Inferior parietal cortex (tissue), 1 donor: ENCODE measurements at regions not wholly inside any gene's neighbourhood (a gene's known extent, or its start where the extent isn't known, plus 50 kb on each side); places are given as distances from the start of the nearest gene placed in this dataset.

ENCODE experiments used
- DNase-seq: peaks from one replicate; pipeline ENCODE4 v3.0.0-alpha.2; 2016; ENCODE audit errors: extremely low spot score

DNA sequence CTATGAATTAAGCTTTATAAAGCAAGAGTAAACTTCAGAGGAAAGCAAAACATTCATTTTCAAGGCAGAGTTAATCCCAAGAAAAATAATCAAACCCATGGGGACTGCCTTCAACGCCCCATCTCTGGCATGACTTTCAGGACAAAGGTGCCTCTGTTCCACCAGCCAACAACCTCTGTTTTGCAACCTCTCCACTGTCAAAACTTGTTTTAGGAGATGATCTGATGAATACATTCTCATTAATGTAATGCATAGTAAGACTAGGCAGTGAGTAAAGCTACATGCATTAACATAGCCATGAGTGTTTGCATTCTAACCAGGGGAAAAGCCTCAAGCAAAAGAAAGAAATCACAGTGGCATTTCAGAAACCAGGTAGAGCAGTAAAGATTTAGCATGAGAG is 357.0 kb downstream of the FBXO15 start:
- DNase-seq, result no peak

DNA sequence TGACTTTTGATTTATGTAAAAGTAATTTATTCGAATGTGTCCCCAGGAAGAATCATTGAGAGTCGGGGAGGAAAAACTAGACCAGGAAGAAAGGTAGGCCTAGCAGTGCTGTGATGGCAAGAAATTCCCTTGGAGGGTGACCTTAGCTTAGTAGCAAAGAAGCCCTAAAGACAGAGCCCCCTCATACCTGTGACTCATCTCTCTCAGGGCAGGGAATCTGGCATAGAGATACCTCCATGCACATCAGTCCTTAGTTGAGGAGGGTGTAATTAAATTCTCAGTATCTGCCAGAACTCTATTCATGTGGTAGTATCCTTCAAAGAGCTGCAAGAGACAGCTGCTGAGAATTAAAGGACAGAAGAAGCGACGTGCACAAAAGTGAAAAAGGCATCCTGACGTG is 360.3 kb downstream of the FBXO15 start:
- DNase-seq, result no peak

DNA sequence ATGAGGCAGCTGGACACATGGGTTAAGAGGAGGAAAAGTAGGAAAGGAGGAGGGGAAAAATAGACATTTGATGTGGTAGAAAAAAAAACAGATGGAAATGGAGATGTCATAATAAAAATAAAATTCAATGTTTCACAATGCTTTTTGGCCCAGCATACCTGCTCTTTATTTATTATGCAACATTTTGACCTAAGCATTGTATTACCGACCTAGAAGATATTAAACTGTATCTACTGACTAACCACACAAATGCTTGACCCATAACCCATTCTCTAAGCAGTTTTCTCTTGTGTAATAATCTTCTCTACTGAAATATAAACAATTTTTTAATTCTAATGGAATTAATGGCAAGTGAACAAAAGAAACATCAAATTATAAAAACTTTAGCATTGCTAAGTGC is 362.3 kb downstream of the FBXO15 start:
- DNase-seq, result no peak

DNA sequence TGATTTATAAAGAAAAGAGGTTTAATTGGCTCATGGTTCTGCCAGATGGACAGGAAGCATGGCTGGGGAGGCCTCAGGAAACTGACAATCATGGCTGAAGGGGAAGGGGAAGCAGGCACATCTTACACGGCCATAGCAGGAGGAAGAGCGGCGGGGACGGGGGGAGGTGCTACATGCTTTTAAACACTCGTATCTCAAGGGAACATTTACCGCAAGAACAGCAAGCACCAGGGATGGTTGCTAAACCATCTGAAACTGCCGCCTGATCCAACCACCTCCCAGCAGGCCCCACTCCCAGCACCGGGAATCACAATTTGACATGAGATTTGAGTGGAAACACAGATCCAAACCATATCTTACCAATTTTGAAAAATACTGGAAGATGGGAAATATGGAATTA is 362.8 kb downstream of the FBXO15 start:
- DNase-seq, result no peak

DNA sequence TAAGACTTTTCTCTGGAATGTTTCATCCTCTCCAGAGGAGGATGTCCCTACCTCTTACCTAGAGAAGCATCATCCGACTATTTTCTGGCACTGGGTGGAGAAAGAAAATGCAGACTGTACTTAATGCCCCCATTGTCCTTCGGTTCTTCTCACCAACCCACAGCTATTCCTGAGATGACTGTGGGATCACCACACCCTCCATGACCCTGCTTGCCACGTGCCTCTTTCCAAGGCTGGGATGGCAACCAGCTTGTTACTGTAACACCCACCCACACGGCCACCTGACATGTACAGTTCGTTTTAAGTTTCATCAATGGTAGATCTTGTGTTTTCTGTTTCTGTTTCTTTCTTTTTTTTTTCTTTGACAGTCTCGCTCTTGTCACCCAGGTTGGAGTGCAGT is 365.2 kb downstream of the FBXO15 start:
- DNase-seq, result no peak

DNA sequence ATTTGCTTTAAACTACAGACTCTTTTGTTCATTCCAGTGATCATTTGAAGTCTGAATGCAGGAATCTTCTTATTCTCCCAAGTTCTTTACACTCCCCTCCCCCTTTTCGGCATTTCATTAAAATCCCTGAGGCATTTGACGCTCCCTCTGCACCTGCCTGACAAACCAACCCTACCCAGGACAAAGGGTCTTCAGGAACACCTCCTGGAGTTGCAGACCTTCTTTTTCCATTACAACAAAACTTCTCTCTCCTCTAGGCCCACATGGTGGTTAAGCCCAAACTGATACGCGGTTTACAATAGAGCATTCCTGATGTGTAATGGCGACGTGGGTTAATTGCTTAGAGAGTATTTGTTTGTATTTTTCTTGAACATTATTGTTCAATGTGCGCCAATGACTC is 367.4 kb downstream of the FBXO15 start:
- DNase-seq, result no peak

DNA sequence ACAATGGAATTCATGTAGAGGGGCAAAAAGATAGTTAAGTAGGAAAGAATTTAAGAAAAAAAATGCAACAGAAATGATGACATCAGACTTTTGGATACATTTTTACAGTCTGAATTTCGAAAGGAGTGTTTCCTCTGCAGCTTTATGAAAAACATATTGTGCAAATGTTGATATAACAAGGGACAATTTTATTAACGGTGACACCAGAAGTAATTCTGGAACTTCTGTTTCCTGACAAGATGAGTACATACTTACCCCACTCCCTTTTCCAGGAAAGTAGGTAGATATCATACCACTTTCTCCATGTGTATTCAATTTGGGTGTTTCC is 369.6 kb downstream of the FBXO15 start:
- DNase-seq, result no peak

DNA sequence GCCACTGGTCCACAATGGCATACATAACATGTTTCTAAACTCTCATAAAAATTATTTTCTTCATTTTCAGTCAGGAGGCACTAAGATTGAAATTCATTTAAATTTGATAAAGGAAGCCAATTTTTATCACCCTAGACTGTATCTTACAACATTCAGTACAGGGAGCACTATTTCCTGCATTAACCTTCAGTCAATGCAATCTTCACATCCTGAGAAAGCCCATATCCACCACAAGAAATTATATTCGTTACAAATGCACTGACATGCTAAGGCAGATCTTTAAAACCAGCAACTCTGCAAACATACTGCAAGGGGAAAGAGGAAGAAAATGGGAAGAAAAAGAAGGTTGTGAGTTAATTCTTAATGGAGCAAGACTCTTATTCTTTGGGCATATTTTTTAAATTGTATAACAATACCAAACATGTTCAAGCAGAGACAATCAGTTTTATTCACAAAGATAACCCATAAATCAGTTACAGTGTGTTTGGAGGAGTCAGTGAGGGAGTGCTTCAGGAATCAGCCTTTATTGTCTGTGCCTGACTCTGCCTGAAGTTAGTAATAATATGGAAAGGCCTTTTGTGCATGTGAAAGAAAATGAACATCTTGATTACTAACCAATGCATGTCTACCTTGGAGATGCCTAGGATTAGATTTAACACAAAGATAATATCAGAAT is 370.1 kb downstream of the FBXO15 start:
- no peak for DNase-seq

DNA sequence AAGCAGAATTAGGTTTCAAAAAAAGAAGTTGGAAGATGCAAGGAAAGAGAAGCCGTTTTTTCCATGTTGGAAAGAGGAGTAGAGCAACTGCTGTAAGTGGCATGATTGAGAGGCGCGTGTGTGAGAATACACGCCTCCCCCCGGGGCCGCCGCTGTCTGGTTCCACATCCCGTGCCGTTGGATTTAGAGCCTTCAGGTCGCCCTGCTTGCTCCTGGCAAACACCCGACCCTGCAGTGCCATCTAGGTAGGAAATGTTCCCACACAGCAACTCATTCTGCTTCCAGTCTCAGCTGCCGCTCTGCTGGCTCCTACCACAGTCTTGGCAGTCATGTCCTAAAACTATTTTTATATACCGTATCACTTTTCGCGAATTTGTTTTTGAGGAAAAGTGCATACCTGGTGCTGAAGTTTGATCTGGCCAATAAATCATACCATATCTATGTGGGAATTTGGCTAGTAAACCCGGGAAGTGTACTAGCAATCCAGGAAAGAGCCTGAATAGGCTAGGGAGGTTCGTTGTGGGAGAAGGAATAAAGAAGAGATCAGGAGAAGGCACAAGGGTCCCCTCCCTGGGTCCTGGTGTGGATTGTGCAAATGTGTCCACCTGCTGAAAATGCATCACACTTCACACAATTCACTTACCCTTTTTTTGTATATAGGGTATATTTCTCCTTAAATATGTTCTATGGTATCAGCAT is 372.7 kb downstream of the FBXO15 start:
- DNase-seq, result peak; percentile 20

DNA sequence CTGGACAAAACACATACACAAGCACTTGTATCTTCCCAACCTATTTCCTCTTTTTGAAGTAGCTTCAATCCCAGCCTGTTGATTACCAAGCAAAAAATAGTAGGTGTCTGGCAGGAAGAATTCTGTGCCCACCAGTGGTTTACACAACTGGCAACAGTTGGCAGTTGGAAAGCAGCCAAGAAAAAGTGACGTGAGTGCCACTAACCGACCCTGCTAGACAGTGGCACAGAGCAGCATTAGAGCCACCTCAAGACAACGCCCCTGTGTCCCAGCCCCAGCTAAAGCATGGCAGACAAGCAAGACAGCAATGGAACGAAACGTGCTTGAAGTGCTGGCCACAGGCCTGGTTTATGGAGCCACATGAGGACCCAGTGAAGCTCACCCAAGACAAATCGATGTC is 379.6 kb downstream of the FBXO15 start:
- DNase-seq, result no peak

DNA sequence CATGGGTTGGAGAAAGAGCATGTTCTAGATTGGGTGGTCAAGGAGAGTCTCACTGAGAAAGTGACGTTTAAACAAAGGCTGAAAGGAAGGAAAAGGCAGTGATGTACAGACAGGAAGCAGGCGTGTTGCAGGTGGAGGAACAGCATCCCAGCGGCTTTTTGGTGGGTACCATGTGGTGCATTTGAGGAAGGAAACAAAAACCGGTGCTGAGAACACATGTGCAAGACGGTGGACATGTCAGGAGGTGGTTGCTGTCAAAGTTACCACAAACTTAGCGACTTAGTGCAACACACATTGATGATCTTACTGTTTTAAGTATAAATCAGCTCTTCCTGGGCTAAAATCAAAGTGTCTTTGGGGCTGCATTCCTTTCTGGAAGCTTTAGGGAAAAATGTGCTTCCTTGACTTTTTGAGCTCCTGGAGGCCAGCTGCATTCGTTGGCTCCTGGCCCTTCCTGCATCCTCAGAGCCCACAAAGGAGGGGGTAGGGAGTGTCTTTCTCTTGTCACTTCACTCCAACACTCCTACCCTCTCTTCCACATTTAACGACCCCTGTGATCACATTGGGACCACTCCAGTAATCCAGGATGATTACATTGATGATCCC is 380.6 kb downstream of the FBXO15 start:
- DNase-seq, result no peak

DNA sequence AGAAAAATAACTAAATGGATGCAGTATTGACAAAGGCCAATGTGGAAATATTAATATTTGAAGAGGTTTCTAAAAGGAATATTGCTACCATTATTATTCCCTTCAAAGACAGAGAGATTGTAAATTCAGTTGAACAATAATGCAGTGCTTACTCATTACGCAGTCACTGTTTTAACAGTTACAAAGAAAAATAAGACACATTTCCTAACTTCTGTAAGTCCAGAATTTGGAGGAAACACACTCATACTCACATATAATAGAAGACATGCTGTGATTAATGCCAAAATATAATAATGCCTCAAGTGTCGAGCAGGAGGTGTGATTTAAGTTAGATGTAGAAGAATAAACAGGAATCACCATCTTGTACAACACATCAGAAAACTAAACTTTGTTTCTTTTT is 389.2 kb downstream of the FBXO15 start:
- no peak for DNase-seq

DNA sequence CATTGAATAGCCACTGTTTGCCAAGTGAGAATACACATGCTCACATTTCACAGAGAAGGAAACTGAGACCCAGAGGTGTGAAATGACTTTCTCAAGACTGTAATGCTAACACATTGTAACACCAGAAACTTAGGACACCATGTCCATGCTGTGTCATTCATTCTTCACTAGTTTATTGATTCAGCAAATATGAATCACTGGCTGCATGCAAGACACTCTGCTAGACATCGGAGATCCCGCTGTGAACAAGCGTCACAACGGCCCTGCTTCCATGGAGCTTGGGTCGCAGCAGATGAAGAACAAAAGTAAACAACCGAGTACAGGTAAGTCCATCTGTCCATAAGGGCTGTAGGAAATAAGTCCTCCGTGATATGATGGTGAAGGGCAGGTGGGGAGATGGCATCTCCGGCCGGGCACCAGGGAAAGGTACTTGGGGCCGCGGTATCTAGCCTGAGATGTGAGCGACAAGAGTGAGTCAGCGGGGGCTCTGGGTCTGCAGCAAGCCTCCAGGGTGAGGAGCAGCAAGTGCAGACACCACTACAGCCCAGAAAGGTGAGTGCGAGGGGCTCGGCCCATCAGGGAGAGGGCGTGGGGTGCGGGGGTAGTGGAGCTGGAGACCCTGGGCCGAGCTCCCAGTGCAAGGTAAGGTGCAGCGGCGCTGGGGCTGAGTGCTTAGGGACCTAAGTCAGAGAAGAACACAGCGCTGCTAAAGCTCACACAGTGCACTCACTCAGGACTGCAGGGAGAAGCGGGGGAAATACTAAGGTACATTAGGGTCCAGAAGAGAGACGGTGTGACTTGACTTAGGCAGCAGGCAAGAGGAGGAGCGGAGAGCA is 391.2 kb downstream of the FBXO15 start:
- no peak for DNase-seq

DNA sequence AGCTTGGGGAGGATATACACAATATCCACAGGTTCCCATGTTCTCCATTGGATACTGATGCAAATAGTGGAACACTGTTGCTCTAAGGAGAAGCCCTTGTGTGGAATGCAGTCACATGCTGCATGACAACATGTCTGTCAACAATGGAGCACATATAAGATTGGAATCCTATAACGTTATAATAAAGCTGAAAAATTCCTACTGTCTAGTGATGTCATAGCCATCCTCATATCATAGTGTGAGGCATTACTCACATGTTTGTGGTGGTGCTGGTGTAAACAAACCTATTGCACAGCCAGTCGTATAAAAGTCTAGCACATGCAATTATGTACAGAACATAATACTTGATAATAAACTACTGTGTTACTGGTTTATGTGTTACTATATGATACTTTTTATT is 394.7 kb downstream of the FBXO15 start:
- DNase-seq, result no peak

DNA sequence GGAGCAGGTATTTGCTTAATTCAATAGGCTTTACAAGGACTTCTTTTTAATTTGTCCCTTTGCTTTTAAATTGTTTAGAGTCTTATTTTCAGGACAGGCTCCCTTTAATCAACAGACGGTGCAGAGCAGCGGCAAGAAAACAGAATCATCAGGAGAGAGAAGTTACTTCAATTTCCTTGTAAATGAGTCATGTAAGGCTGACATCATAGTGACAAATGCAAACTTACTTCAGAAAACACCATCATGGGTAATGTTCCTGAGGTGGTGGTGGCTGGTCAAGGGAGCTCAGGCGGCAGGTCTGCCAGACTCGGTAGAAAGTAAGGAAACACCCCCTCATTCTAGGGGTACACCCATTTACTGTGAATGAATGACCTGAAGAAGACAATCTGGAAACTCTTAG is 395.1 kb downstream of the FBXO15 start:
- DNase-seq, result no peak

DNA sequence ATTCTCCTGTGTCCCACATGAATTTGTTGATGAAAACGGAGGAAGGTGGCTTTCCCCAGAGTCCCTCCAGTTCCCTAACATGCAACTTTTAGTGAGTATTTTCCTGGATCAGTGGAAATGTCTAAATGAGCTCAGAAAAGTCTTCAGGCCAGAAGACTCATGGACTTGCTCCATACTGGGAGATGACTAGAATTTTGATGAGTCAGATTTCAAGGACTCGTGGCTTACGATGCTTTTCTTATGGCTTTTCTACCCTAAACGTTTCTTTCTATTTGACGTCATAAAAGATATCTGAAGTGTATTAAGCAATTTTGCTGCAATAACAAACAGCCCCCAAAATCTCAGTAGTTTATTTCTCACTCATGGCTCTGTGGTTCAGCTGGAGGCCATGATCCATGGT is 397.6 kb downstream of the FBXO15 start:
- DNase-seq, result no peak

DNA sequence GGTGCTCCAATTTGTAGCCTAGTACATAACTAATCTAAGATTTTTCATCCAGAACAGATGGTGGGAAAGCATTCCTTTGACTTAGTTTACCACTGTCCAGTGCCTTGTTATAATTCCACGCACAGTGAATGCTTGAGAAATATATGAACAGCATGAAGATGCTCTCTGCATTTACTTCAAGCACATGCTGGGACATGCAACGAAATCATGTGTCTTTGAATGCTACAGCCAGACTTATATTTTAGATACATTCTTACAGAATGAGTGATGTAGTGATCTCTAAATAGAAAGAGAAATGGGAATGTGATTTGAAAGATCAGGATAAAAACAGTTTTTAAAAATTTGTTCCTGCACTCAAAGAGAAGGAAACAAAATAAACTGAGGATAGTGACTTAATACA is 398.3 kb downstream of the FBXO15 start:
- DNase-seq, result no peak

DNA sequence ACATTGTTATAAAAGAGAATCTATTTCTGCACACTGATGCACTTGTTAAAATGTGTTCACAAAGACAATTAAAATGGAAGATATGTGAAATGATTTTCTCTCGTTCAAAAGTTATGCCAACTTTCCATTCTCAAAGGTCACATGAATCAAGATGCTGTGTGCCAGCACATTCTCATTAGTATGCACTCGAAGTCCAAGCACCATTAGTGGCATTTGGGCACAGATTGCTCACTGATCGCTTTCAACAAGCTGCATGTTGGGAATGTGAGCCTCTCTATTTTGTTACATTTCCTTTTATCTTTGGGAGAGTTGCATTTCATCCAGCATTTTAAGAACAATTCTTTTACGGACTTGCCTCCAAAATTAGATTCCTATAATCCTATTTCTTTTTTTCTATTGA is 398.9 kb downstream of the FBXO15 start:
- no peak for DNase-seq

DNA sequence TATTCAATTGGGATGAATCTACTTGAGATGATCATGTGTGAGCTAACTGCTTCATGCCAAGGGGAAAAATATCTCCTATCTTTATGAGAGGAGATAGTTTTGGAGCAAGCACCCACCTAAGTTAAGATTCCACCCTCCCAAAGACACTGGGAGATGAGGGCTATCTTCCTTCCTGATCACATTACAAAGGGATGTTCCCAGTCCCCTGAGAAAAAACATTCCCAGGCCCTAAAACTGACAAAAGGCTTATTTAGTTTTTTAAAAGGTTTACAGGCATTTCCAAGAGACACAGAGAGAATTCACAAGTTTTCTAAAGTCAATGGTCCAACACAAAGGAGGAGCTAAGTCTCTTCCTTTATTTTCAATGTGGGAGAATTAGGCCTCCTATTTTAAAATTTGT is 401.5 kb downstream of the FBXO15 start:
- no peak for DNase-seq

DNA sequence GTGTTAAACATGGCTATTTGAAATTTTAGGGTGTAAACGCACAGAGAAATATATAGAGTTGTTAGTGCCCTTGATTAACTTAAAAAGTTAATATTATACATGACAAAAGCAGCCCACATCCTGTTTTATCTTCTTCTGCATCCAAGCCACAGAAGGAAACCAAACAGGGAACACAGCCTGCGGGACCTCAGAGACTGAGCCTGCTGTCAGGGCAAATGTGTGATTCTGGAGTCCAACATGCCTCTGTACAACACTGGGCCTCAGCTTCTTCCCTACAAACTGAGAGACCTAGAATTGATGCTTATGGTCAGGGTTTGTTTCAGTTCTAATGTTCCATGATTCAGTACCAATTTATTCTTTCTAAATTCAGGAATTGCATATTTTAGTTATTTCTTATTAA is 404.7 kb downstream of the FBXO15 start:
- no peak for DNase-seq

DNA sequence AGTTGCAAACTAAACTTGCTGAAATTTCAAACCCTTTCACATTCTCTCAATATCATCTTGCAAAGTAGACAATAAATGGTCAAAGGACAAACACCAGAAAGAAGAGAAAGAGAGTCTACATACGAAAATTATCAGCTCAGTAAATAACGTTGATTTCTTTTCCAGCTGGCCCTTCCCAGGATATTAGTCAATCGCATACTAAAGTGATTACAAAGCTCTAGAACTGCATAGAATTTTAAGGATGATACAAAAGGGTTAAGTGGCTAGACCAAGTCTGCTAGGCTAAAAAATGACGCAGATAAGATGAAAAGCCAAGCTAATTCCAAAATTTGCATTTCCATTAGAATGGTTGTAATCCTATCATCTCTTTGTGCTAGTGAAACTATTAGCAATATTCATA is 405.7 kb downstream of the FBXO15 start:
- no peak for DNase-seq

DNA sequence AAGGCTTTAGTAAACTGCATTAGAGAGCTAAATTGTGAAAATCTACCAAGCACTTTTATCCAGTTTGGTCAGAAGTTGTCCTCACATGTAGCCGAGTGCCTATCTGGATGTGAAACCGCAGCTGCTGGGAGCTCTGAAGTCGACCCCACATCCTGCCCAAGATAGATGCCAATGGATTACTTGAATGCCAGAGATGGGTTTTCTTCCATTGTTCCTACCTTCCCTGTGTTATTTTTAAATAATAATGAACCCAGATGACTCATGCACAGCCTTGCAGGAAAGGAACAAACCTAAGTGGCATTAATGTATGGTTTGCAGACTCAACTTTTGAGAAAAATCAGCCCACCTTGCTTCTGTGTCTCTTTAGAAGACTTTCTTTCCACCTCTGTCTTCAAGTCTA is 408.5 kb downstream of the FBXO15 start:
- no peak for DNase-seq

DNA sequence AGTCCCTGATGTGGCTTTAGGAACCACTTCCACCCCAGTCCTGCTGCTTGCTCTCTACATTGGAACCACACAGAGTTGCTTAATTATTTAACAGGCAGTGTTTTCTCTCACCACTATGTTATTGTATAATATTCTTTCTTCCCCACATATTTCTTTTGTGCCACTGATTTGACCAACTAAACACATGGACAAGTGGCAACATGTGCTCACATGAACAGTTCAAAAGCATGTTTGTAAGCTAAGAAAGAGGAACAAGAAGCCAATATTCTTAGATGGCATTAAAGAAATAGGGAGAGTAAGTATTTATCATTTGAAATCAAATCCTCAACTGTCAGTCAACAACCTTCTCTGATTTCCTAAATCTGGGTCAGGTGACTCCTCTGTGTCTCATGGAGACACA is 409.6 kb downstream of the FBXO15 start:
- no peak for DNase-seq
